ENCODE measurements at regions not wholly inside any gene's neighbourhood (a gene's known extent, or its start where the extent isn't known, plus 50 kb on each side); places are given as distances from the start of the nearest gene placed in this dataset.

DNA sequence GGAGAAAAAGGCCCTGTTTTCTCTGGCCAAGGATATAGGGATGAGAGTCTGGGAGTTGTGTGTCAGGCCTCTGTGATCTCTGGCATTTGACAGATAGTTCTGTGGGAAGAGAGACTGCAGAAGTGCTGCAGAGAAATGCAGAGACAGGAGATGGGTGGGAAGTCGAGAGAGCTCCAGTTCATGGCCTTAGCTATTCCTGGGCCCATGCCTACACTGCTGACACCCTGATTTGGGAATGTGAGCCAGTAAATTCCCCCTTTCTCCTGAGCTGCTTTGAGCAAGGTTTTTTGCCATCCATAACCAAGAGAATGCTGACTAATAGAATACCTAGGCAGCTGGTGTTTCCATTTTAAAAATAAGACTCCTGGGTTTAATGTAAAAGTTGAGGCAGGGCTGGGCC, 59.3 kb downstream of the EBLN2 start:
- intact Hi-C loops (cut with DNase I): no loop called here
- Histone ChIP-seq H3K27me3 (no peaks in the 10 kb centered on the region), H3K9me3 (no peaks in the 10 kb centered on the region), H3K36me3 (no peaks in the 10 kb centered on the region), H3K4me3 (no peak overlapping the region), H3K4me1 (no peaks in the 10 kb centered on the region), H3K27ac (no peak overlapping the region)
- 91% methylated on average over 1 of the region's 1 CpG for WGBS (ENCODE audit: insufficient coverage, low coverage, low lambda C conversion rate, missing lambda C conversion rate)
- TF ChIP-seq, protein P1, sequence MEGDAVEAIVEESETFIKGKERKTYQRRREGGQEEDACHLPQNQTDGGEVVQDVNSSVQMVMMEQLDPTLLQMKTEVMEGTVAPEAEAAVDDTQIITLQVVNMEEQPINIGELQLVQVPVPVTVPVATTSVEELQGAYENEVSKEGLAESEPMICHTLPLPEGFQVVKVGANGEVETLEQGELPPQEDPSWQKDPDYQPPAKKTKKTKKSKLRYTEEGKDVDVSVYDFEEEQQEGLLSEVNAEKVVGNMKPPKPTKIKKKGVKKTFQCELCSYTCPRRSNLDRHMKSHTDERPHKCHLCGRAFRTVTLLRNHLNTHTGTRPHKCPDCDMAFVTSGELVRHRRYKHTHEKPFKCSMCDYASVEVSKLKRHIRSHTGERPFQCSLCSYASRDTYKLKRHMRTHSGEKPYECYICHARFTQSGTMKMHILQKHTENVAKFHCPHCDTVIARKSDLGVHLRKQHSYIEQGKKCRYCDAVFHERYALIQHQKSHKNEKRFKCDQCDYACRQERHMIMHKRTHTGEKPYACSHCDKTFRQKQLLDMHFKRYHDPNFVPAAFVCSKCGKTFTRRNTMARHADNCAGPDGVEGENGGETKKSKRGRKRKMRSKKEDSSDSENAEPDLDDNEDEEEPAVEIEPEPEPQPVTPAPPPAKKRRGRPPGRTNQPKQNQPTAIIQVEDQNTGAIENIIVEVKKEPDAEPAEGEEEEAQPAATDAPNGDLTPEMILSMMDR (IDR thresholded peaks at IDR 0.05): no peak
- no peak for TF ChIP-seq POLR2A (IDR thresholded peaks at IDR 0.05)
- ATAC-seq (no peak), DNase-seq (no peak)

DNA sequence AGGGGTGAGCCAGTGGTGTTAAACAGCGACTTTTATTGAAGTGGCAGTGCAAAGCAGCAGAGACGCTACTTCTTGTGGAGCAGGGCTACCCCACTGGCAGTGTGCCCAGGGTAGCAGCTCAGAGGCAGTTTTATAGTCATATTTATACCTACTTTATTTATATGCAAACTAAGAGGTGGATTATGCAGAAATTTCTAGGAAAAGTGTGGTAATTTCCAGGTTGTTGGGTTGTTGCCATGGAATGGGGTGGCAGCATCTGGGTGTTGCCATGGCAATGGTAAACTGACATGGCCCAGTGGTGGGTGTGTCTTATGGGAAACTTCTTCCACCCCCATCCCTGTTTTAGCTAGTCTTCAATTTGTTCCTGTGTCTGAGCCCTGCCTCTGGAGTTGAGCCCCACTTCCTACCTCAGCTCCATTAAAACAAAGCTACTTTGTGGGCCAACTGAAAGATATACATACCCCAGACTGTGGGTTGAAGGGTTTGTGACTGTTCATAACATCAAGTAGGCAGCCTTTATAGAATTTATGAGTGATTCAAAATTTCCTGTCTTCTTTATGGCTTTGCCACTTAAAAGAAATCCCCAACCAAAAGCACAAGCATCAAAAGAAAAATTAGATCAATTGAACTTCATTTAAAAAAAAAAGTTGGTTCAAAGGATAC, 60.3 kb downstream of the EBLN2 start:
- intact Hi-C loops (cut with DNase I): no loop called here
- Histone ChIP-seq H3K27me3 (no peaks in the 10 kb centered on the region), H3K9me3 (no peaks in the 10 kb centered on the region), H3K4me1 (no peaks in the 10 kb centered on the region), H3K36me3 (no peaks in the 10 kb centered on the region), H3K4me3 (no peak overlapping the region), H3K27ac (no peak overlapping the region)
- no peak for ATAC-seq
- no peak for DNase-seq
- TF ChIP-seq, protein P1 (IDR thresholded peaks at IDR 0.05): no peak
- no peak for TF ChIP-seq POLR2A (IDR thresholded peaks at IDR 0.05)
- WGBS (ENCODE audit: insufficient coverage, low coverage, low lambda C conversion rate, missing lambda C conversion rate): 60% methylated on average over 1 of the region's 2 CpGs

DNA sequence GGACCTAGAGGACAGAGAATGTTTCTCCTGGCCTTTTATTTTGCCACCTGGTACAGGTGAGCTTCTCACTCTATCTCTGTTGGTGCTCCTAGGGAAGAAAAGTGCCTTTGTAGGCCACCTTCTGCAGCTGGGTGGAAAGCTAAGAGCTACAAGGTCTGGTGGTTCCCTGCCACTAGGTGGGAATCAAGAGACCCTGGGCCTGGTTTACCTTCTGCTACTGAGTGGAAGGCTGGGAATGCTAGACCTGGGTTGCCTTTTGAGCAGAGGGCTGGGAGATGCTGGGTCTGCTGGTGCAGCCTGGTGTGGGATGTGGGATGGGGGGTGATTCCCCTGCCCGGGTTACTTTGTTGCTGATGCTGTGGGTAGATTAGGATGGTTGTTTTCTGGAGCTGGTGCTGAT, 72.6 kb downstream of the EBLN2 start:
- no peaks in the 10 kb centered on the region for H3K36me3 ChIP-seq
- intact Hi-C loops (cut with DNase I): no loop called here
- no CpG with 5 or more reads among the region's 1 CpG for WGBS (ENCODE audit: insufficient coverage, low coverage, low lambda C conversion rate, missing lambda C conversion rate)
- TF ChIP-seq, protein P1 (IDR thresholded peaks at IDR 0.05): no peak
- no peak for TF ChIP-seq POLR2A (IDR thresholded peaks at IDR 0.05)
- DNase-seq (no peak), ATAC-seq (no peak)
- no peak overlapping the region for H3K4me3 ChIP-seq
- H3K4me1 ChIP-seq: no peaks in the 10 kb centered on the region
- no peak overlapping the region for H3K27ac ChIP-seq
- no peaks in the 10 kb centered on the region for H3K27me3 ChIP-seq
- H3K9me3 ChIP-seq: peaks cover 0 to 5% (median 0%) of the 10 kb centered on the region in 4 donors

- Histone ChIP-seq H3K4me1 (no peaks in the 10 kb centered on the region), H3K4me3 (no peak overlapping the region), H3K36me3 (no peaks in the 10 kb centered on the region), H3K27ac (no peak overlapping the region), H3K27me3 (no peaks in the 10 kb centered on the region), H3K9me3 (peaks cover 0 to 5% (median 0%) of the 10 kb centered on the region in 4 donors)
- 54% methylated on average over 6 of the region's 6 CpGs for WGBS (ENCODE audit: insufficient coverage, low coverage, low lambda C conversion rate, missing lambda C conversion rate)
- TF ChIP-seq, protein P1 (IDR thresholded peaks at IDR 0.05): no peak
- TF ChIP-seq POLR2A (IDR thresholded peaks at IDR 0.05): no peak
- no peak for DNase-seq
- ATAC-seq: no peak
- intact Hi-C loops (cut with DNase I): no loop called here
These were observed 75.5 kb downstream of the EBLN2 start for GRCh38 chr3:73136941-73137340.

Measured in right lobe of liver (tissue), 6 donors.